Lower lobe of right lung (tissue), 2 donors: ENCODE measurements at regions not wholly inside any gene's neighbourhood (a gene's known extent, or its start where the extent isn't known, plus 50 kb on each side); places are given as distances from the start of the nearest gene placed in this dataset.

Experiments
- ATAC-seq, 2 donors: fragments of 200-7000 bp; cut with Tn5 transposase; one replicate each; pipeline ENCODE4 v1.9.1; 2020 to 2022; ENCODE audit warnings: mild to moderate bottlenecking in 2 of 2, moderate library complexity in 2 of 2
- DNase-seq: peaks from one replicate; pipeline ENCODE4 v3.0.0-alpha.2; 2020
- H3K27ac ChIP-seq: fragments of 200-600 bp; one replicate; pipeline ENCODE4 v1.8.0; 2022
- H3K27me3 ChIP-seq: fragments of 200-600 bp; one replicate; pipeline ENCODE4 v1.8.0; 2022; ENCODE audit warnings: low read depth
- H3K36me3 ChIP-seq: fragments of 200-600 bp; one replicate; pipeline ENCODE4 v1.8.0; 2022; ENCODE audit warnings: mild to moderate bottlenecking
- H3K4me1 ChIP-seq: fragments of 200-600 bp; one replicate; pipeline ENCODE4 v1.8.0; 2022
- H3K4me3 ChIP-seq: fragments of 200-600 bp; one replicate; pipeline ENCODE4 v1.8.0; 2022; ENCODE audit warnings: mild to moderate bottlenecking
- H3K9me3 ChIP-seq: fragments of 200-600 bp; one replicate; pipeline ENCODE4 v1.8.0; 2022
- CTCF ChIP-seq: fragments of 200-600 bp; IDR thresholded peaks from one replicate; pipeline ENCODE4 v1.8.0; 2022; ENCODE audit warnings: antibody characterized with exemption, mild to moderate bottlenecking
- intact Hi-C: fragments of 100-400 bp; cut with DNase I; formaldehyde crosslinking; loops from one replicate; pipeline ENCODE4 v1.11.0; 2022
- donor health status: DM: no; HTN: yes; CAD: no; lungs with severe emphysema.

DNA sequence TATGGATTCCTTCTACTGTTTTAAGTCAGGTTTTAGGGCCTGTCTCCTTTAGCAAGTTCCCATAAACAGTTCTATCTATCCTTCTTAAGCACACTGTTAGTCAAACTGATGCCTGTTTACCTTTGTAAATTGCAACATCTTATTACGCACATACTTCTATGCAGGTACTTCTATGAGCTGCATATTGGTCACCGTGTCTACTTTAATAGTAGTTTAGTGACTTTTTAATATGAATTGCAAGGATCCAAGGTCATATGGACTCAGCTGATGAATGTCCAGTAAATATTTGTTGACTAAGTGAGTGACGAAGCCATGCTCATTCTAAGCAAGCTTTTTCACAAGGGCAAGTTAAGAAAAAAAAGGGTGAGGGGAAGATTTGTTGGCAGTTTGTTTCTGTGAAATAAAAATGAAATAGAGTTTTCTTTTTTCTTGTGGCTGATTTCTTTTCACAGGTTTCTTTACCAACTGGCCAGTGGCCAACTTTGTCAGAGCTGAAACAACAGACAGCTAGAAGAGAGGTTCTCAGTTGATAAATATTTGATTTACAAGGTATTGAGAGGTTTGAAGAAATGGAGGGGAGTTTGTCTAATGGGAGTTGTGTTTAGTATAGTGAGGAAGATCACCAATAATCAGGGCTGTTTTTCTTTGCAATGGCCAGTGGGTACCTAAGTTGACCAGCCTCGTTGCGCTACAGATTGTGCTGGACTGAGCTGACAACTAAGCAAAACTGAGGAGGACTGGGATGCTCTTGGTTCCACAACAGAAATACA is 141.1 kb downstream of the SLC15A5 start:
- DNase-seq (no peak), ATAC-seq (peak; percentile 38 to 89)
- Histone ChIP-seq H3K27me3 (no peaks in the 10 kb centered on the region), H3K9me3 (peaks cover 38% of the 10 kb centered on the region), H3K36me3 (no peaks in the 10 kb centered on the region), H3K27ac (no peak overlapping the region), H3K4me3 (no peak overlapping the region), H3K4me1 (no peaks in the 10 kb centered on the region)
- no peak for TF ChIP-seq CTCF
- intact Hi-C loops = no loop called here

- no peak for ATAC-seq
- H3K4me3 ChIP-seq = no peak overlapping the region
- intact Hi-C loops = no loop called here
- no peak for DNase-seq
- no peak for TF ChIP-seq CTCF
- H3K4me1 ChIP-seq = no peaks in the 10 kb centered on the region
- no peak overlapping the region for H3K27ac ChIP-seq
- H3K27me3 ChIP-seq = no peaks in the 10 kb centered on the region
- H3K9me3 ChIP-seq = peaks cover 40% of the 10 kb centered on the region
- no peaks in the 10 kb centered on the region for H3K36me3 ChIP-seq
These were observed 142.2 kb downstream of the SLC15A5 start for GRCh38 chr12:16135323-16135722.

DNA sequence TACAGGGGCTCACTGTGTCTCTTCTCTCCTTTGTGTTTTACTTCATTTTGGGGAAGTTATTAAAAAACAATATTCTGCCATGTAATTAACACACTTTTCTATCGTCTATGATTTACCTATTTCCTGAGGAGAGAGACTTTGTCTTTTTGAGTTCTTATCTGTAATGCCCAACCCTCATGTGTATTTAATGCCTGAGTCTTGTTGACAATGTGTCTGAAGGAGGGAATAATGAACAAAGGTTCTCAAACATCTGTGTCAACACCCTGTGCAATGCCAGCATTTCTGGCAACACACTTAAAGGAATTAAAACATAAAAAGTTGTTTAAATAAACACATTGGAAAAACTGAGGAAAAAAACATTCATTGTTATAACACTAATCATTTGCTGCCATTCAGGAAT is 147.1 kb downstream of the SLC15A5 start:
- Histone ChIP-seq H3K36me3 (no peaks in the 10 kb centered on the region), H3K9me3 (peaks cover 40% of the 10 kb centered on the region), H3K4me3 (no peak overlapping the region), H3K27me3 (no peaks in the 10 kb centered on the region), H3K27ac (no peak overlapping the region), H3K4me1 (no peaks in the 10 kb centered on the region)
- no peak for DNase-seq
- no peak for ATAC-seq
- intact Hi-C loops = no loop called here
- TF ChIP-seq CTCF = no peak

GRCh38 chr12:16121953-16122352 is 155.5 kb downstream of the SLC15A5 start:
- no peaks in the 10 kb centered on the region for H3K4me1 ChIP-seq
- H3K9me3 ChIP-seq = no peaks in the 10 kb centered on the region
- no peak for DNase-seq
- no peak overlapping the region for H3K4me3 ChIP-seq
- intact Hi-C loops = no loop called here
- no peaks in the 10 kb centered on the region for H3K36me3 ChIP-seq
- no peak for TF ChIP-seq CTCF
- H3K27me3 ChIP-seq = no peaks in the 10 kb centered on the region
- no peak overlapping the region for H3K27ac ChIP-seq
- no peak for ATAC-seq

DNA sequence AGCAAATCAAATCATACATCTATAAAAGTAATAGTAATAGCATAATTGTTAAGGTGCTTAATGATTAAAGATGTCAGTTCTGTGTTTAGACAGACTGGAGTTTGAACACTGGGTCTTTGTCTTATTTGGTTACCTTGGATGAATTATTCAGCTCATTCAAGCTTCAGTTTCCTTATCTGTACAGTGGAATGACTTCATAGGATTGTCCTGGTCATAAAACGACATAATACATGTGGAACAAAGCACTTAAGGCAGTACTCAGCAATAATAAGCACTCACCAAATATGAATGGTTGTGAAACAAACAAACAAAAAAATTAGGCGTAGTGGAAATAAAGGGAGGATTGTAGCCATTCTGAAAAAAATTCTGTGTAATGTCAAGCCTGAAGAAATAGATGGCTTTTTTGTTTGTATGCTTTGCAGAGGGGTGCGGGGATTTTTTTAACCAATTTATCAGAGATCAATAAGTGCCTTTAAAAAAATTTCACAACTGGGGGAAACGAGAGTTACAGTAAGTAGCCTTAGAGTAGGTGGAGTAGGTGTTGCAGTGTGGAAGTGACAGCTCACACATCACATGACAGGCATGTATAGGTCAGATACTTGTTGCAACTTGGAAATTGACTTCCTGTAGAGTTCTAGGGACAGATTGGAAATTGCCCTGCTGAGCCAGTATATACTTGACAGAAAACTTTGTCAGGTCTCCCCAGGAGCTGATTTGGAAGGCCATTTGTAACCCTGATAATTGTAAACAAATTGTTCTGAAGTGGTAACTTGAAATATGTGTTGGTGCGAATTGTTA is 157.7 kb downstream of the SLC15A5 start:
- ATAC-seq = peak; percentile 48 to 83

More for the DNA sequence above, 157.7 kb downstream of the SLC15A5 start:
- Histone ChIP-seq H3K27ac (no peak overlapping the region), H3K27me3 (no peaks in the 10 kb centered on the region), H3K9me3 (no peaks in the 10 kb centered on the region), H3K36me3 (no peaks in the 10 kb centered on the region), H3K4me3 (no peak overlapping the region), H3K4me1 (no peaks in the 10 kb centered on the region)
- no peak for TF ChIP-seq CTCF
- DNase-seq = no peak
- intact Hi-C loops = no loop called here
